GM19035 (cell line): ENCODE measurements at regions not wholly inside any gene's neighbourhood (a gene's known extent, or its start where the extent isn't known, plus 50 kb on each side); places are given as distances from the start of the nearest gene placed in this dataset.
"Not testable (repeated sequence)": the region's sequence is repeated elsewhere in the genome, so short reads cannot be mapped to it uniquely, and the experiment has no call there.

Experiments used
- ATAC-seq: cut with Tn5 transposase; IDR thresholded peaks from one replicate; pipeline ENCODE4 v1.9.1; 2021; ENCODE audit not compliant: unreplicated experiment

GRCh38 chr5:102613661-102614060, 114.9 kb upstream of the SLCO6A1 start:
- no peak for ATAC-seq

- no peak for ATAC-seq
These were observed 118.7 kb upstream of the SLCO6A1 start for GRCh38 chr5:102617191-102618187.

- ATAC-seq = no peak
These were observed 123.5 kb upstream of the SLCO6A1 start for GRCh38 chr5:102622262-102622661.

- no peak for ATAC-seq
These were observed 124.7 kb upstream of the SLCO6A1 start for GRCh38 chr5:102623329-102624065.

GRCh38 chr5:102624405-102624804, 125.6 kb upstream of the SLCO6A1 start:
- no peak for ATAC-seq

GRCh38 chr5:102625468-102625867, 126.7 kb upstream of the SLCO6A1 start:
- ATAC-seq = no peak

GRCh38 chr5:102625928-102626327, 127.1 kb upstream of the SLCO6A1 start:
- ATAC-seq = no peak

GRCh38 chr5:102627315-102627714, 127.8 kb upstream of the PAM start:
- no peak for ATAC-seq

GRCh38 chr5:102628441-102629175, 126.5 kb upstream of the PAM start:
- no peak for ATAC-seq

- no peak for ATAC-seq
These were observed 125.1 kb upstream of the PAM start for GRCh38 chr5:102629827-102630605.

GRCh38 chr5:102635399-102635798, 119.7 kb upstream of the PAM start:
- not testable (repeated sequence) for ATAC-seq

- no peak for ATAC-seq
These were observed 116.8 kb upstream of the PAM start for GRCh38 chr5:102638316-102638715.

- no peak for ATAC-seq
These were observed 116.0 kb upstream of the PAM start for GRCh38 chr5:102638912-102639652.

GRCh38 chr5:102649731-102650130, 105.4 kb upstream of the PAM start:
- no peak for ATAC-seq

- no peak for ATAC-seq
These were observed 103.6 kb upstream of the PAM start for GRCh38 chr5:102651466-102651865.

- no peak for ATAC-seq
These were observed 100.4 kb upstream of the PAM start for GRCh38 chr5:102654559-102655349.

- ATAC-seq = no peak
These were observed 96.0 kb upstream of the PAM start for GRCh38 chr5:102659151-102659550.

GRCh38 chr5:102660111-102660510, 95.0 kb upstream of the PAM start:
- no peak for ATAC-seq
